ENCODE measurements at regions not wholly inside any gene's neighbourhood (a gene's known extent, or its start where the extent isn't known, plus 50 kb on each side); places are given as distances from the start of the nearest gene placed in this dataset.

- no peak for TF ChIP-seq POLR2A (IDR thresholded peaks at IDR 0.05; ENCODE audit: low read length)
- no peak for TF ChIP-seq GATA1 (IDR thresholded peaks at IDR 0.05; ENCODE audit: low read depth, low read length)
These were observed 127.3 kb upstream of the AMOT start for GRCh38 chrX:112967903-112968302.

Measured in erythroblast (primary cell).